Keratinocyte (primary cell): ENCODE measurements at regions not wholly inside any gene's neighbourhood (a gene's known extent, or its start where the extent isn't known, plus 50 kb on each side); places are given as distances from the start of the nearest gene placed in this dataset.

ENCODE experiments used
- EZH2 ChIP-seq: IDR thresholded peaks from one replicate; pipeline ENCODE4 v1.6.1; 2012; ENCODE audit warnings: inconsistent platforms, mild to moderate bottlenecking, low read length, moderate library complexity
- TF ChIP-seq, protein P1 (sequence below), 3 experiments: IDR thresholded peaks in 1 of 3; conservative IDR thresholded peaks in 1 of 3; optimal IDR thresholded peaks in 1 of 3; 2 replicates in 2 of 3; 3 replicates in 1 of 3; pipeline versions ENCODE3 to v1.5.1; 2011; ENCODE audit warnings: low read length in 3 of 3, mild to moderate bottlenecking in 3 of 3, moderate library complexity in 2 of 3, control low read depth in 1 of 3, inconsistent platforms in 1 of 3; ENCODE audit not compliant: insufficient read depth in 2 of 3; ENCODE audit errors: extremely low read depth in 1 of 3

- TF ChIP-seq, protein P1, sequence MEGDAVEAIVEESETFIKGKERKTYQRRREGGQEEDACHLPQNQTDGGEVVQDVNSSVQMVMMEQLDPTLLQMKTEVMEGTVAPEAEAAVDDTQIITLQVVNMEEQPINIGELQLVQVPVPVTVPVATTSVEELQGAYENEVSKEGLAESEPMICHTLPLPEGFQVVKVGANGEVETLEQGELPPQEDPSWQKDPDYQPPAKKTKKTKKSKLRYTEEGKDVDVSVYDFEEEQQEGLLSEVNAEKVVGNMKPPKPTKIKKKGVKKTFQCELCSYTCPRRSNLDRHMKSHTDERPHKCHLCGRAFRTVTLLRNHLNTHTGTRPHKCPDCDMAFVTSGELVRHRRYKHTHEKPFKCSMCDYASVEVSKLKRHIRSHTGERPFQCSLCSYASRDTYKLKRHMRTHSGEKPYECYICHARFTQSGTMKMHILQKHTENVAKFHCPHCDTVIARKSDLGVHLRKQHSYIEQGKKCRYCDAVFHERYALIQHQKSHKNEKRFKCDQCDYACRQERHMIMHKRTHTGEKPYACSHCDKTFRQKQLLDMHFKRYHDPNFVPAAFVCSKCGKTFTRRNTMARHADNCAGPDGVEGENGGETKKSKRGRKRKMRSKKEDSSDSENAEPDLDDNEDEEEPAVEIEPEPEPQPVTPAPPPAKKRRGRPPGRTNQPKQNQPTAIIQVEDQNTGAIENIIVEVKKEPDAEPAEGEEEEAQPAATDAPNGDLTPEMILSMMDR (optimal IDR thresholded peaks at IDR 0.05 in 1 of 3, IDR thresholded peaks at IDR 0.05 in 1 of 3, conservative IDR thresholded peaks at IDR 0.05 in 1 of 3; ENCODE audit: extremely low read depth in 1 of 3, insufficient read depth in 2 of 3, low read length in 3 of 3), result peak; percentile 30 to 56 (median 42)
- no peak for TF ChIP-seq EZH2
Observed at GRCh38 chr20:24149881-24150307, 161.3 kb upstream of the GGTLC1 start.
